ENCODE measurements at regions not wholly inside any gene's neighbourhood (a gene's known extent, or its start where the extent isn't known, plus 50 kb on each side); places are given as distances from the start of the nearest gene placed in this dataset.

- no peak for TF ChIP-seq NFIC (IDR thresholded peaks at IDR 0.05; ENCODE audit: borderline replicate concordance)
- TF ChIP-seq, protein P1, sequence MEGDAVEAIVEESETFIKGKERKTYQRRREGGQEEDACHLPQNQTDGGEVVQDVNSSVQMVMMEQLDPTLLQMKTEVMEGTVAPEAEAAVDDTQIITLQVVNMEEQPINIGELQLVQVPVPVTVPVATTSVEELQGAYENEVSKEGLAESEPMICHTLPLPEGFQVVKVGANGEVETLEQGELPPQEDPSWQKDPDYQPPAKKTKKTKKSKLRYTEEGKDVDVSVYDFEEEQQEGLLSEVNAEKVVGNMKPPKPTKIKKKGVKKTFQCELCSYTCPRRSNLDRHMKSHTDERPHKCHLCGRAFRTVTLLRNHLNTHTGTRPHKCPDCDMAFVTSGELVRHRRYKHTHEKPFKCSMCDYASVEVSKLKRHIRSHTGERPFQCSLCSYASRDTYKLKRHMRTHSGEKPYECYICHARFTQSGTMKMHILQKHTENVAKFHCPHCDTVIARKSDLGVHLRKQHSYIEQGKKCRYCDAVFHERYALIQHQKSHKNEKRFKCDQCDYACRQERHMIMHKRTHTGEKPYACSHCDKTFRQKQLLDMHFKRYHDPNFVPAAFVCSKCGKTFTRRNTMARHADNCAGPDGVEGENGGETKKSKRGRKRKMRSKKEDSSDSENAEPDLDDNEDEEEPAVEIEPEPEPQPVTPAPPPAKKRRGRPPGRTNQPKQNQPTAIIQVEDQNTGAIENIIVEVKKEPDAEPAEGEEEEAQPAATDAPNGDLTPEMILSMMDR (IDR thresholded peaks at IDR 0.05), result no peak
- no peak for TF ChIP-seq POLR2AphosphoS5 (IDR thresholded peaks at IDR 0.05; ENCODE audit: low read depth, low read length)
- no peak for TF ChIP-seq MXI1 (IDR thresholded peaks at IDR 0.05; ENCODE audit: low read depth, low read length)
- no peak for TF ChIP-seq EP300 (IDR thresholded peaks at IDR 0.05; ENCODE audit: borderline replicate concordance in 1 of 2, low read depth in 1 of 2, low read length in 1 of 2)
- no peak for TF ChIP-seq SMC3 (IDR thresholded peaks at IDR 0.05; ENCODE audit: low read depth, low read length)
- no peak for TF ChIP-seq ELF1 (IDR thresholded peaks at IDR 0.05)
- no peak for TF ChIP-seq NRF1 (IDR thresholded peaks at IDR 0.05; ENCODE audit: low read depth, low read length)
- TF ChIP-seq GABPA (IDR thresholded peaks at IDR 0.05; ENCODE audit: low read depth), result no peak
- TF ChIP-seq TEAD4 (IDR thresholded peaks at IDR 0.05; ENCODE audit: borderline replicate concordance, insufficient read depth), result no peak
Measured at GRCh38 chr16:61194573-61194972, 841.7 kb downstream of the CDH8 start.

Measured in SK-N-SH (cell line).